GM12878 (cell line): ENCODE measurements at regions not wholly inside any gene's neighbourhood (a gene's known extent, or its start where the extent isn't known, plus 50 kb on each side); places are given as distances from the start of the nearest gene placed in this dataset.

Source experiments
- ATAC-seq: fragments of 200-7000 bp; cut with Tn5 transposase; 3 replicates; pipeline ENCODE4 v1.9.1; 2020; ENCODE audit warnings: mild to moderate bottlenecking, moderate library complexity
- BruUV-seq: library from RNA; stranded (reverse); fragments of 400-500 nt; replicated peaks from 2 replicates; lab custom pipeline; 2021; lab: Mats Ljungman, UMichigan
- CTCF ChIA-PET: fragments of 300-600 bp; sonication (Branson Sonifier 250); formaldehyde crosslinking; extraction: SDS; loops from one replicate; lab custom pipeline; 2021; ENCODE audit warnings: inconsistent platforms; lab: Yijun Ruan, JAX
- POLR2A ChIA-PET: fragments of 350-600 bp; formaldehyde crosslinking; extraction: SDS; loops from one replicate; lab custom pipeline; 2021; ENCODE audit warnings: inconsistent platforms; lab: Charles Lee
- RAD21 ChIA-PET: fragments of 300-600 bp; sonication (Branson Sonifier 250); formaldehyde crosslinking; loops from one replicate; lab custom pipeline; 2023; ENCODE audit warnings: antibody characterized with exemption; ENCODE audit not compliant: unreplicated experiment; lab: Charles Lee
- SMC1A ChIA-PET: fragments of 300-600 bp; sonication (Branson Sonifier 250); formaldehyde crosslinking; loops from one replicate; lab custom pipeline; 2023; ENCODE audit not compliant: unreplicated experiment, uncharacterized antibody; lab: Charles Lee
- DNase-seq: peaks from one replicate; pipeline ENCODE4 v3.0.0-alpha.2; 2011; ENCODE audit warnings: low read depth, low spot score
- FAIRE-seq: peaks from 3 replicates; lab custom pipeline; 2011; peaks lifted over from hg19 to GRCh38; lab: Jason Lieb, UNC
- H2AFZ ChIP-seq: 2 replicates; pipeline ENCODE4 v1.6.0; 2011; ENCODE audit warnings: low read depth, low read length, control low read depth; ENCODE audit not compliant: control insufficient read depth
- H3K27ac ChIP-seq: 2 replicates; pipeline ENCODE4 v1.5.1; 2011; ENCODE audit warnings: control low read depth; ENCODE audit not compliant: control insufficient read depth, insufficient read depth
- H3K27me3 ChIP-seq, 2 experiments: replicated peaks in 1 of 2; 2 replicates each; pipeline versions ENCODE4 v1.6.0 to v1.6.1; 2011; ENCODE audit warnings: low read length in 1 of 2; ENCODE audit not compliant: control insufficient read depth in 2 of 2, insufficient read depth in 2 of 2
- H3K36me3 ChIP-seq, 2 experiments: 2 replicates each; pipeline ENCODE4 v1.5.1; 2011; ENCODE audit warnings: low read length in 1 of 2; ENCODE audit not compliant: control insufficient read depth in 2 of 2, insufficient read depth in 2 of 2
- H3K4me1 ChIP-seq: 2 replicates; pipeline ENCODE4 v1.6.1; 2011; ENCODE audit warnings: mild to moderate bottlenecking, low read length, moderate library complexity, mixed read lengths; ENCODE audit not compliant: control insufficient read depth, insufficient read depth
- H3K4me2 ChIP-seq: 2 replicates; pipeline ENCODE4 v1.6.0; 2011; ENCODE audit warnings: control low read depth; ENCODE audit not compliant: control insufficient read depth, insufficient read depth
- H3K4me3 ChIP-seq: fragments of 200-600 bp; sonication (generic); 2 replicates; pipeline ENCODE4 v1.5.1; 2016
- H3K79me2 ChIP-seq: 2 replicates; pipeline ENCODE4 v1.6.0; 2011; ENCODE audit warnings: low read length; ENCODE audit not compliant: control insufficient read depth, insufficient read depth
- H3K9ac ChIP-seq: 2 replicates; pipeline ENCODE4 v1.8.0; 2011; ENCODE audit warnings: low read length, control low read depth, mixed read lengths; ENCODE audit not compliant: control insufficient read depth, insufficient read depth
- H3K9me3 ChIP-seq: replicated peaks from 3 replicates; pipeline ENCODE4 v1.5.1; 2011; ENCODE audit warnings: mild to moderate bottlenecking, low read length; ENCODE audit not compliant: control insufficient read depth, insufficient read depth
- H4K20me1 ChIP-seq: 2 replicates; pipeline ENCODE4 v1.6.0; 2011; ENCODE audit not compliant: control insufficient read depth, insufficient read depth
- CREB1 ChIP-seq: IDR thresholded peaks from 2 replicates; pipeline ENCODE4 v1.6.1; 2012; ENCODE audit warnings: low read depth, mild to moderate bottlenecking, inconsistent platforms
- FOS ChIP-seq: IDR thresholded peaks from 3 replicates; pipeline ENCODE4 v1.6.1; 2011; ENCODE audit warnings: borderline replicate concordance; ENCODE audit not compliant: insufficient read length; ENCODE audit errors: extremely low read depth
- GABPA ChIP-seq: IDR thresholded peaks from 2 replicates; pipeline ENCODE4 v1.6.1; 2014; ENCODE audit warnings: antibody characterized with exemption, low read depth, mild to moderate bottlenecking, inconsistent platforms
- HDAC2 ChIP-seq: fragments of 200-600 bp; sonication (generic); IDR thresholded peaks from 2 replicates; pipeline ENCODE4 v1.6.1; 2017
- IKZF2 ChIP-seq, 2 experiments: fragments of 450-650 bp; IDR thresholded peaks; 2 replicates each; pipeline ENCODE4 v1.6.1; 2017; ENCODE audit warnings: mild to moderate bottlenecking in 2 of 2, moderate library complexity in 2 of 2
- PAX5 ChIP-seq: IDR thresholded peaks from 2 replicates; pipeline ENCODE4 v1.6.1; 2011; ENCODE audit warnings: low read depth, low read length, borderline replicate concordance
- ZBTB40 ChIP-seq: fragments of 450-650 bp; IDR thresholded peaks from 2 replicates; pipeline ENCODE4 v1.6.1; 2016; ENCODE audit warnings: mild to moderate bottlenecking, moderate library complexity, borderline replicate concordance
- ZNF622 ChIP-seq: fragments of 450-650 bp; IDR thresholded peaks from 2 replicates; pipeline ENCODE4 v1.6.1; 2017; ENCODE audit warnings: mild to moderate bottlenecking, inconsistent platforms
- WGBS: methylation state at CpG from one replicate; pipeline ENCODE4 v1.1.6; 2016; ENCODE audit warnings: low lambda C conversion rate; ENCODE audit not compliant: insufficient replicate concordance, insufficient coverage; ENCODE audit errors: missing lambda C conversion rate; 5-methylcytosine and 5-hydroxymethylcytosine counted together
- in situ Hi-C: fragments of 300-500 bp; cut with MboI; formaldehyde crosslinking; loops from 9 replicates; pipeline ENCODE4 v1.14.3; 2018; ENCODE audit warnings: mixed read lengths
- intact Hi-C: fragments of 100-400 bp; cut with micrococcal nuclease; formaldehyde crosslinking; loops from one replicate; pipeline ENCODE4 v1.14.2; 2022; ENCODE audit not compliant: unreplicated experiment
- TF ChIP-seq, protein P1 (sequence below): fragments of 450-650 bp; conservative IDR thresholded peaks from 2 replicates; pipeline ENCODE4 v1.6.1; 2017; ENCODE audit warnings: mild to moderate bottlenecking, moderate library complexity

DNA sequence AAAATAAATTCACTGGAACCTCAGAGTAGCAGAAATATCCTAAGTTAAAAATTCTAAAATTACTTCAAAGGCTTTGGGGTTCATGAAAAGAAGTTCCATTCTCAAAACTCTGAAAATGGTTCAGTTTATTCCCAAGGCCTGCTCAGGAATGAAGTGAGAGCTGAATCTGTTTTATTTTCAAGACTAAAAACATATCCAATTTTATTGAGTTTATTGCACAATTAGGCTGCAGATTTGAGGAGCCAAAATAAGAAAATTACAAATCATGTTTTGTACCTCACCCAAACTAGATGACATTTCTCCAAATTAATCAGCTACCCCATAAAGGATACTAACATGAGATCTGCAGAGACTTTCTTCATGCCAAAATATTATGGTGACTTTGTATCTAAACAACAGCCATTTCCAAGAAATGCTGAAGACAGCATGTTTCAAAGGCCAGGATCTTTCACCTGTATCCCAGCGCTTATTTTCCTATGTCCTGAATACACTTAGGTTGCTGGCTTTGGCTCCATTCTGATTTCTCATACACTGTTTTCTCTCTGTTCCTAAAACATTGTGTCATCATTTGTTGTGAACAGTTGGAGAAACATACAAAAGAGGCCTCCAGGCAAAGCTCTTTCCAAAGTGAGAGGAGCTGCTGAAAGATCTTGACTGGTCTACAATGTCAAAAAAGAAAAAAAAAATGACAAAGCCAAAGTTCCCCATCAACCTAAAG is 85.7 kb upstream of the F13A1 start:
- ChIA-PET SMC1A (interaction anchor here (0.6 to 6.7 kb wide), 22 partner anchors 7 to 434 kb away, joined by 3 to 167 read pairs (median 8); no protein-coding TSS in a partner anchor), POLR2A (interaction anchor here (0.6 to 3.9 kb wide), 6 partner anchors 8 to 382 kb away, joined by 3 to 27 read pairs (median 4); no protein-coding TSS in a partner anchor), CTCF (interaction anchor here (0.6 to 4.0 kb wide), 13 partner anchors 8 to 234 kb away, joined by 3 to 21 read pairs (median 5); no protein-coding TSS in a partner anchor), RAD21 (interaction anchor here (0.9 to 3.7 kb wide), 14 partner anchors 8 to 181 kb away, joined by 3 to 110 read pairs (median 6); partner anchors contain the start of gene F13A1)
- in situ Hi-C loops (loop anchor here (5.0 kb wide), 1 partner anchor 74 kb away; no protein-coding TSS in a partner anchor), intact Hi-C loops (loop anchor here (5.0 kb wide), 2 partner anchors 86 to 181 kb away; partner anchors contain the start of gene LY86)
- WGBS: 88% methylated on average over 1 of the region's 1 CpG
- Histone ChIP-seq H3K79me2 (no peaks in the 10 kb centered on the region), H3K4me3 (no peak overlapping the region), H3K27ac (peak overlapping the region; percentile 54), H3K9ac (no peak overlapping the region), H3K36me3 (no peaks in the 10 kb centered on the region; a peak in 1 of 4 replicates), H3K4me2 (peak overlapping the region; percentile 70; the same call in 1 of the 2 replicates), H2AFZ (no peak overlapping the region), H3K9me3 (no peaks in the 10 kb centered on the region; the same call in 2 of the 3 replicates), H4K20me1 (no peaks in the 10 kb centered on the region), H3K4me1 (peaks cover 22% of the 10 kb centered on the region), H3K27me3 (no peaks in the 10 kb centered on the region)
- DNase-seq: no peak
- no peak for ATAC-seq
- peak; percentile 27 for FAIRE-seq
- TF ChIP-seq FOS: no peak
- TF ChIP-seq CREB1: no peak
- TF ChIP-seq, protein P1, sequence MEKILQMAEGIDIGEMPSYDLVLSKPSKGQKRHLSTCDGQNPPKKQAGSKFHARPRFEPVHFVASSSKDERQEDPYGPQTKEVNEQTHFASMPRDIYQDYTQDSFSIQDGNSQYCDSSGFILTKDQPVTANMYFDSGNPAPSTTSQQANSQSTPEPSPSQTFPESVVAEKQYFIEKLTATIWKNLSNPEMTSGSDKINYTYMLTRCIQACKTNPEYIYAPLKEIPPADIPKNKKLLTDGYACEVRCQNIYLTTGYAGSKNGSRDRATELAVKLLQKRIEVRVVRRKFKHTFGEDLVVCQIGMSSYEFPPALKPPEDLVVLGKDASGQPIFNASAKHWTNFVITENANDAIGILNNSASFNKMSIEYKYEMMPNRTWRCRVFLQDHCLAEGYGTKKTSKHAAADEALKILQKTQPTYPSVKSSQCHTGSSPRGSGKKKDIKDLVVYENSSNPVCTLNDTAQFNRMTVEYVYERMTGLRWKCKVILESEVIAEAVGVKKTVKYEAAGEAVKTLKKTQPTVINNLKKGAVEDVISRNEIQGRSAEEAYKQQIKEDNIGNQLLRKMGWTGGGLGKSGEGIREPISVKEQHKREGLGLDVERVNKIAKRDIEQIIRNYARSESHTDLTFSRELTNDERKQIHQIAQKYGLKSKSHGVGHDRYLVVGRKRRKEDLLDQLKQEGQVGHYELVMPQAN: no peak
- TF ChIP-seq ZBTB40: no peak
- TF ChIP-seq ZNF622: no peak
- no peak for TF ChIP-seq IKZF2 (IDR thresholded peaks at IDR 0.05)
- no peak for TF ChIP-seq GABPA
- no peak for TF ChIP-seq PAX5
- TF ChIP-seq HDAC2: no peak
- BruUV-seq: no TSS peak
